ENCODE measurements at regions not wholly inside any gene's neighbourhood (a gene's known extent, or its start where the extent isn't known, plus 50 kb on each side); places are given as distances from the start of the nearest gene placed in this dataset.

DNA sequence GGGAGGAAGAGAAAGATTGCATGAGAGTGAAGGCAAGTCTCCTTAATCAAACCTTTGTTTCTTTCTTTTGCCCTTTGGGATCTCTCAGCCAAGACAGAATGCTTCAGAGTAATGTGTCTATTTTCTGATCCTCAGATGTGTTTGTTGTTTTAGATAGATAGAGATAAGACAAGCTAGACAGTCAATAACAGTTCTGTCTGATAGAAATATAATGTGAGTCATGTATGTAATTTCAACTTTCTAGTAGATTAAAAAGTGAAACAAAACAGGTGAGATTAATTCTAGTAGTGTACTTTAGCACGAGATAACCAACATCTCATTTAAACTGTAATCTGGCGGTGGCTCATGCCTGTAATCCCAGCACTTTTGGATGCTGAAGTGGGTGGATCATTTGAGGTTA, 159.2 kb downstream of the GATA3 start:
- Mint-ChIP-seq H3K27ac (ENCODE audit: unreplicated experiment) (no peak overlapping the region), H3K4me3 (ENCODE audit: unreplicated experiment) (no peak overlapping the region), H3K4me1 (ENCODE audit: low read depth, unreplicated experiment) (no peaks in the 10 kb centered on the region), H3K9me3 (ENCODE audit: unreplicated experiment) (no peaks in the 10 kb centered on the region), H3K36me3 (ENCODE audit: low read depth, unreplicated experiment) (no peaks in the 10 kb centered on the region), H3K27me3 (ENCODE audit: low read depth, unreplicated experiment) (peaks cover 2% of the 10 kb centered on the region)
- H3K4me2 ChIP-seq (ENCODE audit: low read length): no peak overlapping the region
- no peak for TF ChIP-seq EZH2 (IDR thresholded peaks at IDR 0.05; ENCODE audit: insufficient read depth, low read length)
- TF ChIP-seq, protein P1, sequence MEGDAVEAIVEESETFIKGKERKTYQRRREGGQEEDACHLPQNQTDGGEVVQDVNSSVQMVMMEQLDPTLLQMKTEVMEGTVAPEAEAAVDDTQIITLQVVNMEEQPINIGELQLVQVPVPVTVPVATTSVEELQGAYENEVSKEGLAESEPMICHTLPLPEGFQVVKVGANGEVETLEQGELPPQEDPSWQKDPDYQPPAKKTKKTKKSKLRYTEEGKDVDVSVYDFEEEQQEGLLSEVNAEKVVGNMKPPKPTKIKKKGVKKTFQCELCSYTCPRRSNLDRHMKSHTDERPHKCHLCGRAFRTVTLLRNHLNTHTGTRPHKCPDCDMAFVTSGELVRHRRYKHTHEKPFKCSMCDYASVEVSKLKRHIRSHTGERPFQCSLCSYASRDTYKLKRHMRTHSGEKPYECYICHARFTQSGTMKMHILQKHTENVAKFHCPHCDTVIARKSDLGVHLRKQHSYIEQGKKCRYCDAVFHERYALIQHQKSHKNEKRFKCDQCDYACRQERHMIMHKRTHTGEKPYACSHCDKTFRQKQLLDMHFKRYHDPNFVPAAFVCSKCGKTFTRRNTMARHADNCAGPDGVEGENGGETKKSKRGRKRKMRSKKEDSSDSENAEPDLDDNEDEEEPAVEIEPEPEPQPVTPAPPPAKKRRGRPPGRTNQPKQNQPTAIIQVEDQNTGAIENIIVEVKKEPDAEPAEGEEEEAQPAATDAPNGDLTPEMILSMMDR (IDR thresholded peaks at IDR 0.05; ENCODE audit: insufficient read depth, low read depth, low read length): no peak
- no peaks in the 10 kb centered on the region for H3K27me3 ChIP-seq (ENCODE audit: insufficient read depth, low read length)
- no peaks in the 10 kb centered on the region for H3K9me3 ChIP-seq (ENCODE audit: insufficient read depth, low read depth, low read length)
- H3K27ac ChIP-seq (ENCODE audit: low read depth, low read length): no peak overlapping the region
- no peaks in the 10 kb centered on the region for H4K20me1 ChIP-seq (ENCODE audit: insufficient read depth, low read length)
- DNase-seq (ENCODE audit: low read depth) (no peak), FAIRE-seq (no peak)
- H3K36me3 ChIP-seq (ENCODE audit: insufficient read depth, low read length): no peaks in the 10 kb centered on the region
- H3K9ac ChIP-seq (ENCODE audit: low read length): no peak overlapping the region
- no peaks in the 10 kb centered on the region for H3K79me2 ChIP-seq (ENCODE audit: insufficient read depth, low read length)
- H3K4me3 ChIP-seq (ENCODE audit: insufficient read depth, low read depth, low read length): no peak overlapping the region
- no peak overlapping the region for H2AFZ ChIP-seq (ENCODE audit: low read depth, low read length)
- no peaks in the 10 kb centered on the region for H3K4me1 ChIP-seq (ENCODE audit: insufficient read depth, low read length)

DNA sequence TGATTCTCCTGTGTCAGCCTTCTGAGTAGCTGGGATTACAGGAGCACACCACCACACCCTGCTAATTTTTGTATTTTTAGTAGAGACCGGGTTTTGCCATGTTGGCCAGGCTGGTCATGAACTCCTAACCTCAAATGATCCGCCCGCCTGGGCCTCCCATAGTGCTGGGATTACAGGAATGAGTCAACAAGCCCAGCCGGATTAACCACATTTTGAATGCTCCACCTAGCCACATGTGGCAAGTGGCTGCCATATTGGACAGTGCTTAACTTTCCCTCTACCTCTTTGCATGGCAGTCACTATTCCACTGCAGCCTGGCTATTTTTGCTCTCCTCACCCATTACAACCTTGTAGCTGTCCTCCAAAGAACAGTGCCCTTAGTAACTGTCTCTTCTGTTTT, 160.1 kb downstream of the GATA3 start:
- no peaks in the 10 kb centered on the region for H3K9me3 ChIP-seq (ENCODE audit: insufficient read depth, low read depth, low read length)
- no peak overlapping the region for H3K27ac Mint-ChIP-seq (ENCODE audit: unreplicated experiment)
- no peak overlapping the region for H3K9ac ChIP-seq (ENCODE audit: low read length)
- H3K36me3 Mint-ChIP-seq (ENCODE audit: low read depth, unreplicated experiment): no peaks in the 10 kb centered on the region
- H3K79me2 ChIP-seq (ENCODE audit: insufficient read depth, low read length): no peaks in the 10 kb centered on the region
- FAIRE-seq (no peak), DNase-seq (ENCODE audit: low read depth) (no peak)
- H3K27me3 Mint-ChIP-seq (ENCODE audit: low read depth, unreplicated experiment): peaks cover 2% of the 10 kb centered on the region
- no peaks in the 10 kb centered on the region for H3K36me3 ChIP-seq (ENCODE audit: insufficient read depth, low read length)
- no peaks in the 10 kb centered on the region for H3K27me3 ChIP-seq (ENCODE audit: insufficient read depth, low read length)
- no peaks in the 10 kb centered on the region for H4K20me1 ChIP-seq (ENCODE audit: insufficient read depth, low read length)
- H3K4me1 Mint-ChIP-seq (ENCODE audit: low read depth, unreplicated experiment): no peaks in the 10 kb centered on the region
- H3K9me3 Mint-ChIP-seq (ENCODE audit: unreplicated experiment): no peaks in the 10 kb centered on the region
- no peak overlapping the region for H3K4me3 Mint-ChIP-seq (ENCODE audit: unreplicated experiment)
- no peak overlapping the region for H3K27ac ChIP-seq (ENCODE audit: low read depth, low read length)
- no peaks in the 10 kb centered on the region for H3K4me1 ChIP-seq (ENCODE audit: insufficient read depth, low read length)
- no peak overlapping the region for H2AFZ ChIP-seq (ENCODE audit: low read depth, low read length)
- no peak for TF ChIP-seq EZH2 (IDR thresholded peaks at IDR 0.05; ENCODE audit: insufficient read depth, low read length)
- TF ChIP-seq, protein P1 (IDR thresholded peaks at IDR 0.05; ENCODE audit: insufficient read depth, low read depth, low read length): no peak
- H3K4me3 ChIP-seq (ENCODE audit: insufficient read depth, low read depth, low read length): no peak overlapping the region
- H3K4me2 ChIP-seq (ENCODE audit: low read length): no peak overlapping the region

DNA sequence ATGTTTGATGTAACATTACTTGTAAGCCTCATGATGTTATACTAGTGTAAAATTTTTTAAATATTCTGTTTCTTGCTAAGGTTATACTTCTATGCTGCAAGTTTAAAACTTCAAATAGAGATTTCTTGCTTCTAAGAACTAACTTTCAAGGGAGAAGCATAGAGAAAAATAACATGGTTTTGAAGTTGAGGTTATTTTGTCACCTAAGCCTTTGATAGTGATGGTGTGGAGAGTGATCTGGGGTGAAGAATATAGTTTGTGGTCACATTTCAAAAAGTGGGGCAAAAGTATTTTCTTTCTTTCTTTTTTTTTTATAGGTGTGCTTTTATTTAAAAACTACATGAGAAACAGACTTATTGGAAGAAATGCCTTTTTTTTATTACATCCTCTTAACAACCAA, 162.4 kb downstream of the GATA3 start:
- Mint-ChIP-seq H3K27ac (ENCODE audit: unreplicated experiment) (no peak overlapping the region), H3K4me1 (ENCODE audit: low read depth, unreplicated experiment) (no peaks in the 10 kb centered on the region), H3K9me3 (ENCODE audit: unreplicated experiment) (no peaks in the 10 kb centered on the region), H3K4me3 (ENCODE audit: unreplicated experiment) (no peak overlapping the region), H3K36me3 (ENCODE audit: low read depth, unreplicated experiment) (no peaks in the 10 kb centered on the region), H3K27me3 (ENCODE audit: low read depth, unreplicated experiment) (peaks cover 2% of the 10 kb centered on the region)
- no peak overlapping the region for H2AFZ ChIP-seq (ENCODE audit: low read depth, low read length)
- no peak overlapping the region for H3K9ac ChIP-seq (ENCODE audit: low read length)
- DNase-seq (ENCODE audit: low read depth) (no peak), FAIRE-seq (no peak)
- TF ChIP-seq, protein P1 (IDR thresholded peaks at IDR 0.05; ENCODE audit: insufficient read depth, low read depth, low read length): no peak
- no peak for TF ChIP-seq EZH2 (IDR thresholded peaks at IDR 0.05; ENCODE audit: insufficient read depth, low read length)
- no peak overlapping the region for H3K4me3 ChIP-seq (ENCODE audit: insufficient read depth, low read depth, low read length)
- H3K27ac ChIP-seq (ENCODE audit: low read depth, low read length): no peak overlapping the region
- H3K4me1 ChIP-seq (ENCODE audit: insufficient read depth, low read length): no peaks in the 10 kb centered on the region
- H3K79me2 ChIP-seq (ENCODE audit: insufficient read depth, low read length): no peaks in the 10 kb centered on the region
- H4K20me1 ChIP-seq (ENCODE audit: insufficient read depth, low read length): no peaks in the 10 kb centered on the region
- no peaks in the 10 kb centered on the region for H3K9me3 ChIP-seq (ENCODE audit: insufficient read depth, low read depth, low read length)
- no peaks in the 10 kb centered on the region for H3K36me3 ChIP-seq (ENCODE audit: insufficient read depth, low read length)
- no peaks in the 10 kb centered on the region for H3K27me3 ChIP-seq (ENCODE audit: insufficient read depth, low read length)
- H3K4me2 ChIP-seq (ENCODE audit: low read length): no peak overlapping the region
